ENCODE measurements at regions not wholly inside any gene's neighbourhood (a gene's known extent, or its start where the extent isn't known, plus 50 kb on each side); places are given as distances from the start of the nearest gene placed in this dataset.

DNA sequence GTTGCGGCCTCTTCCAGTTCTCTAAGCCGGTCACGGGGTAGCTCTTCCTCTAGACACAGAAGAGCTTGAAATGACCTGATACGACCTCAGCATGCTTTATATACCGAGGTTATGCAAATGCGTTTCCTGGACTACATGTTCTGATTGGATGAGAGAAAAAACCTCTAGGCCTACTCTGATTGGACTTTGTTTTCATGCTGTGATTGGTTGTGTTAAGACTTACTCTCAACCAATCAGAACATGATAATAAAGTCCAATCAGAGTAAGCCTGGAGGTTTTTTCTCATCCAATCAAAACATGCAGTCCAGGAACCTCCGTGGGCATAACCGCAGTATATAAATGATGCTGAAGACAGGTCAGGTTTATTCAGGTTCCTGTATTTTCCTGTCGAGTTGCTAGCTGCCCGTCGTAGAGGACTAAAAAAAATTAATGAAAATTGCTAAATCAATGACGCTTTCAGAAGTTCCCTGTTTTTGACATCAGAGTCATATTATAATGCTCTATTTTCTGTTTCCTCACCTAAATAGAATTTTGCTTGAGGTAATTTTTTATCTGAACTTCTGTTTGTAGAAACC is 177.4 kb downstream of the POTEB3 start:
- TF ChIP-seq, protein P1, sequence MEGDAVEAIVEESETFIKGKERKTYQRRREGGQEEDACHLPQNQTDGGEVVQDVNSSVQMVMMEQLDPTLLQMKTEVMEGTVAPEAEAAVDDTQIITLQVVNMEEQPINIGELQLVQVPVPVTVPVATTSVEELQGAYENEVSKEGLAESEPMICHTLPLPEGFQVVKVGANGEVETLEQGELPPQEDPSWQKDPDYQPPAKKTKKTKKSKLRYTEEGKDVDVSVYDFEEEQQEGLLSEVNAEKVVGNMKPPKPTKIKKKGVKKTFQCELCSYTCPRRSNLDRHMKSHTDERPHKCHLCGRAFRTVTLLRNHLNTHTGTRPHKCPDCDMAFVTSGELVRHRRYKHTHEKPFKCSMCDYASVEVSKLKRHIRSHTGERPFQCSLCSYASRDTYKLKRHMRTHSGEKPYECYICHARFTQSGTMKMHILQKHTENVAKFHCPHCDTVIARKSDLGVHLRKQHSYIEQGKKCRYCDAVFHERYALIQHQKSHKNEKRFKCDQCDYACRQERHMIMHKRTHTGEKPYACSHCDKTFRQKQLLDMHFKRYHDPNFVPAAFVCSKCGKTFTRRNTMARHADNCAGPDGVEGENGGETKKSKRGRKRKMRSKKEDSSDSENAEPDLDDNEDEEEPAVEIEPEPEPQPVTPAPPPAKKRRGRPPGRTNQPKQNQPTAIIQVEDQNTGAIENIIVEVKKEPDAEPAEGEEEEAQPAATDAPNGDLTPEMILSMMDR (IDR thresholded peaks at IDR 0.05) = no peak
- TF ChIP-seq POLR2A (IDR thresholded peaks at IDR 0.05) = no peak

Measured in right lobe of liver (tissue), 4 donors.